H1 (cell line): ENCODE measurements at regions not wholly inside any gene's neighbourhood (a gene's known extent, or its start where the extent isn't known, plus 50 kb on each side); places are given as distances from the start of the nearest gene placed in this dataset.

ENCODE experiments used
- GTF2F1 ChIP-seq: IDR thresholded peaks from 2 replicates; pipeline ENCODE4 v1.6.1; 2012; ENCODE audit warnings: low read depth, low read length, improper control_type of control experiment, borderline replicate concordance
- YY1 ChIP-seq: IDR thresholded peaks from 2 replicates; pipeline ENCODE4 v1.6.1; 2011; ENCODE audit warnings: low read depth, mild to moderate bottlenecking, low read length

DNA sequence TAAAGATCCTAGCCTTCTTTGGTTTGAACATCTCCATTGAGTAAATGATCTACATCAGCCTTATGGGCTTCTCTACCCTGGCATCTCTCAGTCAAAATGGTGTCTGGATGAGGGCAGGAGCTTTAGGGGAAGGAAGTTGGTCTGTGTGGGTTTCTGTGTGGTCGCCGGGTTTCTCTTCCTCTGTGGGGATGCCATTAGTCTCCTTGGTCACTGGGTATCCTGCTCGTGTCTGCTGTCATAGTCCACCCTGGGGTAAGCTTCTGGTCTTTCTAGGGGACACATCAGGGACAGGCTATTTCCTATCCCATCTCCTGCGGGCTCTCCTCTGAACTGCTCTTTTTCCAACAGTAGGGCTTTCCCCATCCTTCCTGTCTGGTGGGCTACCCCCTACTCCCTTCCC, 150.3 kb upstream of the NPY start:
- TF ChIP-seq YY1 (no peak), GTF2F1 (no peak)
